ENCODE measurements at regions not wholly inside any gene's neighbourhood (a gene's known extent, or its start where the extent isn't known, plus 50 kb on each side); places are given as distances from the start of the nearest gene placed in this dataset.

- ChIA-PET CTCF (no interaction called here), POLR2A (no interaction called here)
- Histone ChIP-seq H3K36me3 (ENCODE audit: control insufficient read depth, insufficient read depth, low read length) (no peaks in the 10 kb centered on the region), H3K4me1 (no peaks in the 10 kb centered on the region), H3K4me3 (ENCODE audit: low read depth, low read length) (no peak overlapping the region), H3K27me3 (replicated peaks; ENCODE audit: control insufficient read depth, insufficient read depth, low read length) (no peaks in the 10 kb centered on the region), H3K9me3 (no peaks in the 10 kb centered on the region)
- intact Hi-C loops (cut with micrococcal nuclease; ENCODE audit: unreplicated experiment): no loop called here
- BruUV-seq (replicated peaks): no TSS peak
- no peak for TF ChIP-seq CTCF (IDR thresholded peaks at IDR 0.05; ENCODE audit: insufficient read depth in 1 of 2, low read depth in 1 of 2, low read length in 1 of 2, severe bottlenecking in 1 of 2, unreplicated experiment in 1 of 2)
- no peak overlapping the region for H3K4me3 Mint-ChIP-seq (ENCODE audit: unreplicated experiment)
- no peaks in the 10 kb centered on the region for H3K36me3 Mint-ChIP-seq (ENCODE audit: insufficient read depth, unreplicated experiment)
- H3K9me3 Mint-ChIP-seq (ENCODE audit: unreplicated experiment): peaks cover 15% of the 10 kb centered on the region
- H3K27me3 Mint-ChIP-seq (ENCODE audit: insufficient read depth, unreplicated experiment): no peaks in the 10 kb centered on the region
- H3K27ac Mint-ChIP-seq (ENCODE audit: unreplicated experiment): no peak overlapping the region
- peaks cover 8% of the 10 kb centered on the region for H3K4me1 Mint-ChIP-seq (ENCODE audit: low read depth, unreplicated experiment)
- DNase-seq: no peak
Observed at GRCh38 chr12:91874086-91874865, 271.4 kb downstream of the BTG1 start.

- Mint-ChIP-seq H3K27ac (ENCODE audit: unreplicated experiment) (no peak overlapping the region), H3K27me3 (ENCODE audit: insufficient read depth, unreplicated experiment) (no peaks in the 10 kb centered on the region), H3K36me3 (ENCODE audit: insufficient read depth, unreplicated experiment) (no peaks in the 10 kb centered on the region), H3K4me3 (ENCODE audit: unreplicated experiment) (no peak overlapping the region), H3K9me3 (ENCODE audit: unreplicated experiment) (peaks cover 15% of the 10 kb centered on the region), H3K4me1 (ENCODE audit: low read depth, unreplicated experiment) (peaks cover 8% of the 10 kb centered on the region)
- Histone ChIP-seq H3K4me3 (ENCODE audit: low read depth, low read length) (no peak overlapping the region), H3K9me3 (no peaks in the 10 kb centered on the region), H3K4me1 (no peaks in the 10 kb centered on the region), H3K36me3 (ENCODE audit: control insufficient read depth, insufficient read depth, low read length) (no peaks in the 10 kb centered on the region), H3K27me3 (replicated peaks; ENCODE audit: control insufficient read depth, insufficient read depth, low read length) (no peaks in the 10 kb centered on the region)
- intact Hi-C loops (cut with micrococcal nuclease; ENCODE audit: unreplicated experiment): no loop called here
- no peak for TF ChIP-seq CTCF (IDR thresholded peaks at IDR 0.05; ENCODE audit: insufficient read depth in 1 of 2, low read depth in 1 of 2, low read length in 1 of 2, severe bottlenecking in 1 of 2, unreplicated experiment in 1 of 2)
- ChIA-PET POLR2A (no interaction called here), CTCF (no interaction called here)
- DNase-seq: no peak
- no TSS peak for BruUV-seq (replicated peaks)
Observed at GRCh38 chr12:91871751-91872150, 273.9 kb downstream of the BTG1 start.

GRCh38 chr12:91870872-91871707 is 274.6 kb downstream of the BTG1 start:
- H3K9me3 Mint-ChIP-seq (ENCODE audit: unreplicated experiment): peaks cover 12% of the 10 kb centered on the region

More at GRCh38 chr12:91870872-91871707, 274.6 kb downstream of the BTG1 start:
- intact Hi-C loops (cut with micrococcal nuclease; ENCODE audit: unreplicated experiment): no loop called here
- H3K4me1 Mint-ChIP-seq (ENCODE audit: low read depth, unreplicated experiment): peaks cover 8% of the 10 kb centered on the region
- POLR2A ChIA-PET: no interaction called here
- Histone ChIP-seq H3K27me3 (replicated peaks; ENCODE audit: control insufficient read depth, insufficient read depth, low read length) (no peaks in the 10 kb centered on the region), H3K4me3 (ENCODE audit: low read depth, low read length) (no peak overlapping the region), H3K9me3 (no peaks in the 10 kb centered on the region), H3K4me1 (no peaks in the 10 kb centered on the region), H3K36me3 (ENCODE audit: control insufficient read depth, insufficient read depth, low read length) (no peaks in the 10 kb centered on the region)
- no peak overlapping the region for H3K4me3 Mint-ChIP-seq (ENCODE audit: unreplicated experiment)
- no peaks in the 10 kb centered on the region for H3K27me3 Mint-ChIP-seq (ENCODE audit: insufficient read depth, unreplicated experiment)
- no peak for DNase-seq
- TF ChIP-seq CTCF (IDR thresholded peaks at IDR 0.05; ENCODE audit: insufficient read depth in 1 of 2, low read depth in 1 of 2, low read length in 1 of 2, severe bottlenecking in 1 of 2, unreplicated experiment in 1 of 2): no peak
- no peak overlapping the region for H3K27ac Mint-ChIP-seq (ENCODE audit: unreplicated experiment)
- CTCF ChIA-PET: interaction anchor here (0.6 kb wide), 1 partner anchor 342 kb away, joined by 3 read pairs; no protein-coding TSS in a partner anchor
- no peaks in the 10 kb centered on the region for H3K36me3 Mint-ChIP-seq (ENCODE audit: insufficient read depth, unreplicated experiment)
- no TSS peak for BruUV-seq (replicated peaks)
